ENCODE measurements at regions not wholly inside any gene's neighbourhood (a gene's known extent, or its start where the extent isn't known, plus 50 kb on each side); places are given as distances from the start of the nearest gene placed in this dataset.

GRCh38 chr14:101252443-101253214 is 308.7 kb upstream of the DIO3 start:
- Histone ChIP-seq H3K27ac (no peak overlapping the region), H3K27me3 (replicated peaks; ENCODE audit: insufficient read depth) (no peaks in the 10 kb centered on the region), H3K9me3 (no peaks in the 10 kb centered on the region), H3K36me3 (no peaks in the 10 kb centered on the region), H3K4me3 (no peak overlapping the region), H3K4me1 (replicated peaks) (no peaks in the 10 kb centered on the region)
- TF ChIP-seq POLR2A (IDR thresholded peaks at IDR 0.05) = no peak
- no peak for TF ChIP-seq POLR2AphosphoS5 (IDR thresholded peaks at IDR 0.05)
- TF ChIP-seq CTCF (IDR thresholded peaks at IDR 0.05) = no peak
- DNase-seq (ENCODE audit: low spot score) = no peak
- WGBS = 58% methylated on average over 13 of the region's 13 CpGs
- intact Hi-C loops (cut with DNase I) = no loop called here

- no peaks in the 10 kb centered on the region for H3K4me1 ChIP-seq (replicated peaks)
- H3K36me3 ChIP-seq = no peaks in the 10 kb centered on the region
- H3K27ac ChIP-seq = no peak overlapping the region
- no peak overlapping the region for H3K4me3 ChIP-seq
- no peak for TF ChIP-seq POLR2A (IDR thresholded peaks at IDR 0.05)
- intact Hi-C loops (cut with DNase I) = no loop called here
- 98% methylated on average over 5 of the region's 5 CpGs for WGBS
- no peak for DNase-seq (ENCODE audit: low spot score)
- no peaks in the 10 kb centered on the region for H3K27me3 ChIP-seq (replicated peaks; ENCODE audit: insufficient read depth)
- H3K9me3 ChIP-seq = no peaks in the 10 kb centered on the region
Observed at GRCh38 chr14:101253948-101254347, 307.3 kb upstream of the DIO3 start.

DNA sequence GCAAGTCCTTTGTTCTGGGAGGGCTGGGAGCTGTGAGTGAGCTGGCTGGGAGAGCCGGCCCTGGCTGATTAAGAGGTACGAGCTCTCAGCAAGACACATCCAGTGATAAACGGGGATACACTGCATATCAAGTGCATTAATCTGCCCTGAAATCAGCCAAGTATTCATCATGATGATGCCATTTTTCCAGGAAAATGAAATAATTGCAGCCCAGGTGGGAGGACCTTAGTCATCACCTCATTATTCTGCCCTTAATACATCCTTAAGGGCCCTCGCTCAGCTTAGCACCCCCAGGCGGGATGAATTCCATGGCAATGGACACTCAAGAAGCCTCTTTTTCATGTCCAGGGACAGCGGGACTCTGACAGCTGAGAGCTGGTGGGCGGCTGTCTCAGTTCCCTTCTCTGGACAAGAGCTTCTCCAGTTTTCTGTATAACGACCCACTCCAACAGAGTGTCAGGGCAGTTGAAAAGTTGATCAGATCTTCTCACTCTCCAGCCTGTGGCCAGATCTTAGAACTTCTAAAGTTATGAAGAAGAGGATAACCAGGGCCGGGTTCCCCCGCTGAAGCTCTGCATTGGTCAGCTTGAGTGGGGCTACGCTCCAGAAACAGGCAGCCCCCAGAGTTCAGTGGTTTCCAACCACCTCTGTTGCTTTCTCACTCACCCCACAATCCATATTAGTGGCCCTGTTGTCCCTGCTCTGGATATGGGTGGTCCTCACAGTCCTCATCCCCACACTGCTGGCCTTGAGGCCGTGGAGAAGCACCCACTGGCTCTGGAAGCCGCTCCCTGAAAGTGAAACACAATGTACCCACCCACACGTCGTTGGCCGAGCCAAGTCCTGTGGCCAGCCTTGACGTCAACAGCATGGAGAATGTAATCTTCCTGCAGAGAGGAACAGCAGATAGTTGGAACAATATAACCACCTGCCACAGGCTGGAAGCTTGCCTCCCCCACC is 306.2 kb upstream of the DIO3 start:
- Histone ChIP-seq H3K9me3 (no peaks in the 10 kb centered on the region), H3K27me3 (replicated peaks; ENCODE audit: insufficient read depth) (no peaks in the 10 kb centered on the region), H3K4me3 (no peak overlapping the region), H3K27ac (no peak overlapping the region), H3K4me1 (replicated peaks) (no peaks in the 10 kb centered on the region), H3K36me3 (no peaks in the 10 kb centered on the region)
- intact Hi-C loops (cut with DNase I) = no loop called here
- DNase-seq (ENCODE audit: low spot score) = no peak
- 68% methylated on average over 17 of the region's 17 CpGs for WGBS
- no peak for TF ChIP-seq POLR2A (IDR thresholded peaks at IDR 0.05)
- TF ChIP-seq POLR2AphosphoS5 (IDR thresholded peaks at IDR 0.05) = no peak
- TF ChIP-seq CTCF (IDR thresholded peaks at IDR 0.05) = no peak

DNA sequence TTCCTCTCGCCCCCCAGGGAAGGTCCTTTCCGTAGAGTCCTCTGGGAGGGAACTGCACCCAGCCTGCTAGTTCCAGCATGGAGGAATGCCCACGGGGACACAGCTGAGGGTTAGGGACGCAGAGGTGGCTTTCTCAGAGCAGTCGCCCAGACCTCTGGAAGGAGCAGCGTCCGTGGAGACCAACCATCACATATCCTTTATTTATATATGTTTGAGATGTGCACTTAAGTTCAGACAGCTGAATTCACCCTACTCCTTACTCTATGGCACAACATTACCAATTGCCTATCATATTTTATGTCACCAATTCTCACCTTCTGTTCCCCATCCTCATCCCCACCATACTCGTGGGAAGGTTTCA is 305.6 kb upstream of the DIO3 start:
- Histone ChIP-seq H3K4me1 (replicated peaks) (no peaks in the 10 kb centered on the region), H3K36me3 (no peaks in the 10 kb centered on the region), H3K4me3 (no peak overlapping the region), H3K27me3 (replicated peaks; ENCODE audit: insufficient read depth) (no peaks in the 10 kb centered on the region), H3K9me3 (no peaks in the 10 kb centered on the region), H3K27ac (no peak overlapping the region)
- TF ChIP-seq POLR2AphosphoS5 (IDR thresholded peaks at IDR 0.05) (no peak), CTCF (IDR thresholded peaks at IDR 0.05) (no peak), POLR2A (IDR thresholded peaks at IDR 0.05) (no peak)
- intact Hi-C loops (cut with DNase I) = no loop called here
- WGBS = 87% methylated on average over 6 of the region's 8 CpGs
- DNase-seq (ENCODE audit: low spot score) = no peak

DNA sequence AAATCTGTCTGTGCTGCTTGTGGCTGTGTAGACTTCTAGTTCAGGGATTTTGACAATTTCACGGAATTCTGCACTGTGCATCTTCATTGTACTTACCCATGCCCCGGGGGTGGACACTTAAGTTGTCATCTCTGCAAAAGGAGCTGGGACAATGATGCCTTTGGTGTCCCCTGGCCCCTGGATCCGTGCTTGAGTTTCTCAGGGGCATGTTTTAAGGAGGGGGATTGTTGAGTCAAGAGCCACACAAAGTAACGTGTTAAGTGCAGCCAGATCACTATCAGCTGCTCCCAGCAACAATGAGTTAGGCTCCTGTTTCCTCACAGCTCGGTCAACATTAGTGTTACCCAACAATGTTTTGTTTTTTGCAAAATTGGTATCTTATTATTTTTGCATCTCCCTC is 305.0 kb upstream of the DIO3 start:
- DNase-seq (ENCODE audit: low spot score) = no peak
- intact Hi-C loops (cut with DNase I) = no loop called here
- no peak overlapping the region for H3K27ac ChIP-seq
- no peaks in the 10 kb centered on the region for H3K9me3 ChIP-seq
- TF ChIP-seq POLR2A (IDR thresholded peaks at IDR 0.05) (no peak), CTCF (IDR thresholded peaks at IDR 0.05) (no peak), POLR2AphosphoS5 (IDR thresholded peaks at IDR 0.05) (no peak)
- no peaks in the 10 kb centered on the region for H3K27me3 ChIP-seq (replicated peaks; ENCODE audit: insufficient read depth)
- no peaks in the 10 kb centered on the region for H3K4me1 ChIP-seq (replicated peaks)
- H3K36me3 ChIP-seq = no peaks in the 10 kb centered on the region
- H3K4me3 ChIP-seq = no peak overlapping the region
- WGBS = 37% methylated on average over 5 of the region's 5 CpGs

Measured in prostate gland (tissue), 2 donors.